Spleen (tissue), 7 donors: ENCODE measurements at regions not wholly inside any gene's neighbourhood (a gene's known extent, or its start where the extent isn't known, plus 50 kb on each side); places are given as distances from the start of the nearest gene placed in this dataset.
"Not testable (repeated sequence)": the region's sequence is repeated elsewhere in the genome, so short reads cannot be mapped to it uniquely, and the experiment has no call there.

ENCODE experiments used
- CTCF ChIP-seq, 11 experiments: fragments of 200-600 bp in 7 of 11; fragments of 450-650 bp in 4 of 11; sonication (generic) in 4 of 11; IDR thresholded peaks in 8 of 11; conservative IDR thresholded peaks in 3 of 11; 1 replicate in 7 of 11; 2 replicates in 4 of 11; pipeline versions ENCODE4 v1.4.0 to v1.8.0; 2016 to 2021; ENCODE audit warnings: antibody characterized with exemption in 11 of 11, inconsistent platforms in 4 of 11, mild to moderate bottlenecking in 1 of 11
- POLR2AphosphoS5 ChIP-seq, 3 donors: sonication (generic); formaldehyde crosslinking; IDR thresholded peaks; one replicate each; pipeline ENCODE4 v1.5.1; 2017; ENCODE audit warnings: antibody characterized with exemption in 3 of 3
- donor health status: DM: no; HTN: no; CAD: no; lungs with moderate emphysema.
- donor health status: DM: no; HTN: no; CAD: no.
- donor health status: DM: no; HTN: no; CAD: no.

DNA sequence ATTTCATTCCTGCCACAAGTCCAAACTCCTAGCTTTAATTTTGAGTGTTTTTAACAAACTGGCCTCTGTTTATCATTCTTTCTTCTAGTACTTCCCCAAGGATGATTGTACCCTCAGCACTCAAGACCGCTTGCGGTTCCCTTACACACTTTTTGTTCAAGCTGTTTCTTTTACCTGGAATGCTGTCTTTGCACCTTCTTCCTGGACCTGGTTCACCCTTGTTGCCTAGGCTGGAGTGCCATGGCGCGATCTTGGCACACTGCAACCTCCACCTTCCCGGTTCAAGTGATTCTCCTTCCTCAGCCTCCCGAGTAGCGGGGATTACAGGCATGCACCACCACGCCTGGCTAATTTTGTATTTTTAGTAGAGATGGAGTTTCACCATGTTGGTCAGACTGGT, 151.7 kb downstream of the OR4F15 start:
- not testable (repeated sequence) for TF ChIP-seq CTCF (IDR thresholded peaks at IDR 0.05 in 8 of 11, conservative IDR thresholded peaks at IDR 0.05 in 3 of 11); POLR2AphosphoS5 (IDR thresholded peaks at IDR 0.05)
